HepG2 (cell line): ENCODE measurements at regions not wholly inside any gene's neighbourhood (a gene's known extent, or its start where the extent isn't known, plus 50 kb on each side); places are given as distances from the start of the nearest gene placed in this dataset.

Experiments used
- FOXP1 ChIP-seq, 2 experiments: fragments of 450-650 bp in 1 of 2; IDR thresholded peaks; 2 replicates each; pipeline ENCODE4 v1.6.1; 2017 to 2018; ENCODE audit warnings: antibody characterized with exemption in 1 of 2
- HNRNPL ChIP-seq: fragments of 200-400 bp; formaldehyde crosslinking; IDR thresholded peaks from 2 replicates; pipeline ENCODE4 v1.6.1; 2017; ENCODE audit warnings: mild to moderate bottlenecking, low read depth, low read length
- HOXA5 ChIP-seq: sonication (generic); formaldehyde crosslinking; IDR thresholded peaks from 2 replicates; pipeline ENCODE4 v1.4.0; 2020; ENCODE audit warnings: missing genetic modification reagents
- NR2F6 ChIP-seq, 2 experiments: IDR thresholded peaks; 2 replicates each; pipeline ENCODE4 v1.6.1; 2016; ENCODE audit warnings: antibody characterized with exemption in 1 of 2, mild to moderate bottlenecking in 1 of 2
- SRSF4 ChIP-seq: fragments of 200-400 bp; formaldehyde crosslinking; IDR thresholded peaks from one replicate; pipeline ENCODE4 v1.6.1; 2018; ENCODE audit warnings: mild to moderate bottlenecking, low read depth, low read length, moderate library complexity; ENCODE audit not compliant: poor library complexity, severe bottlenecking
- TBX2 ChIP-seq: sonication (generic); formaldehyde crosslinking; IDR thresholded peaks from 2 replicates; pipeline ENCODE4 v1.5.0; 2020; ENCODE audit warnings: missing genetic modification reagents, mild to moderate bottlenecking, borderline replicate concordance
- TCF12 ChIP-seq, 2 experiments: fragments of 450-650 bp in 1 of 2; sonication (generic) in 1 of 2; formaldehyde crosslinking in 1 of 2; IDR thresholded peaks; 2 replicates each; pipeline versions ENCODE4 v1.6.1 to v1.8.0; 2017 to 2022; ENCODE audit warnings: antibody characterized with exemption in 1 of 2, mild to moderate bottlenecking in 1 of 2, missing genetic modification reagents in 1 of 2, moderate library complexity in 1 of 2
- TEAD3 ChIP-seq: optimal IDR thresholded peaks from 2 replicates; pipeline ENCODE3; 2016; ENCODE audit warnings: borderline replicate concordance
- ZFP90 ChIP-seq: sonication (generic); formaldehyde crosslinking; IDR thresholded peaks from 2 replicates; pipeline ENCODE4 v1.8.0; 2022; ENCODE audit warnings: missing genetic modification reagents, mild to moderate bottlenecking, inconsistent platforms, borderline replicate concordance
- ZNF121 ChIP-seq: sonication (generic); formaldehyde crosslinking; IDR thresholded peaks from 2 replicates; pipeline ENCODE4 v1.5.0; 2020; ENCODE audit warnings: mild to moderate bottlenecking, missing genetic modification reagents
- ZNF430 ChIP-seq: sonication (generic); formaldehyde crosslinking; IDR thresholded peaks from 2 replicates; pipeline ENCODE4 v1.9.0; 2021; ENCODE audit warnings: mild to moderate bottlenecking, missing genetic modification reagents
- ZNF44 ChIP-seq: sonication (generic); formaldehyde crosslinking; IDR thresholded peaks from 2 replicates; pipeline ENCODE4 v1.5.1; 2020; ENCODE audit warnings: mild to moderate bottlenecking, missing genetic modification reagents
- ZNF788 ChIP-seq: sonication (generic); formaldehyde crosslinking; IDR thresholded peaks from 2 replicates; pipeline ENCODE4 v1.5.0; 2020; ENCODE audit warnings: mild to moderate bottlenecking, missing genetic modification reagents, borderline replicate concordance
- TF ChIP-seq, protein P1 (sequence below): sonication (generic); formaldehyde crosslinking; IDR thresholded peaks from 2 replicates; pipeline ENCODE4 v1.4.0; 2020; ENCODE audit warnings: mild to moderate bottlenecking, missing genetic modification reagents
- TF ChIP-seq, protein P2 (sequence below): sonication (generic); formaldehyde crosslinking; IDR thresholded peaks from 2 replicates; pipeline ENCODE4 v1.8.1; 2023; ENCODE audit warnings: mild to moderate bottlenecking, missing genetic modification reagents, borderline replicate concordance
- TF ChIP-seq, protein P3 (sequence below): sonication (generic); formaldehyde crosslinking; IDR thresholded peaks from 2 replicates; pipeline ENCODE4 v1.8.1; 2022; ENCODE audit warnings: mild to moderate bottlenecking, missing genetic modification reagents
- TF ChIP-seq, protein P4 (sequence below): IDR thresholded peaks from 2 replicates; pipeline ENCODE4 v1.6.1; 2016; ENCODE audit warnings: mild to moderate bottlenecking, missing biosample characterization, missing genetic modification reagents
- TF ChIP-seq, protein P5 (sequence below): sonication (generic); formaldehyde crosslinking; IDR thresholded peaks from 2 replicates; pipeline ENCODE4 v1.9.0; 2022; ENCODE audit warnings: low read depth, missing genetic modification reagents

DNA sequence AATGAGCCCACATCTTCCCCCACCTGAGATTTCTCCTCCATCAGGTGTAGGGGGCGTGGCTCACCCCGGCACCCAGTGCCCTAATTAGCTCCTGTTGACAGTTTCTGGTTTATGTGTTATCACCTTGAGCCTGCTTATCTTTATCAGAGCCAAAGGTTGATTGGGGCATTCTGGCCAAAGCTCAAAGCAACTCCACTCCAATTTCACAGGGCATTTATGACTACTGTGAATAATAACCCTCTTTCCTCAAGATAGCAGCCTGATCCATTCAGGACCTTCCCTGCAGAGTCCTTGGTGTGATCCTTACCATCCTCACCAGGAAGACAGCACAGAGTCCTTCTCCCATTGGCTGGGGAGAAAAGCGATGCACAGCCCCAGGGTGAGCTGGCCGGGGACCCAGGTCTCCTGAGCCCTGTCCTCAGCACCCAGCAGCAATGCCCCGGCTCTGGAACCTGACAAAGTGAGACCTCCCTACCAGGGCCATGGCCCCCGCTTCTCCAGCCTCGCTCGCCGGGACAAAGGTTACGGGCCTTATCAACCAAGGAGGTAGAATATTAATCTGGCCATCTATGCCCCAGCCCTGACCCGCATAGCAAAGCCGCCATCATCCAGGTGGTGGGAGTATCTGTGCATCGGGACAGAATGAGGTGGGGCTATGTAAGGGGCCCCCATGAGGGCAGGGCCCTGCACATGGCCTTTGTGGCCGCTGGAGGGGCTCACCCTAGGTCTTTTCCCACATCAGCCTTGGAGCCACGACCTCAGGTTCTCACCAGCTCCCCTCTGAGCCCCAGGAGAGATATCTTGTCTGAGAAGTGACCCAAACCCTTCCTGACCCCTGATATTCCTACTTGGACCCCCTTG is 64.5 kb downstream of the ZFP36L2 start (continued):
- TF ChIP-seq TCF12 (IDR thresholded peaks at IDR 0.05), result no peak
- TF ChIP-seq TCF12 (CRISPR knock-in tag; IDR thresholded peaks at IDR 0.05), result 0 out of 2 replicates have a peak, but pooled peaks have one; percentile 53
- 0 out of 2 replicates have a peak, but pooled peaks have one; percentile 27 for TF ChIP-seq HNRNPL
- no peak for TF ChIP-seq ZNF788 (CRISPR knock-in tag)
- TF ChIP-seq, protein P1, sequence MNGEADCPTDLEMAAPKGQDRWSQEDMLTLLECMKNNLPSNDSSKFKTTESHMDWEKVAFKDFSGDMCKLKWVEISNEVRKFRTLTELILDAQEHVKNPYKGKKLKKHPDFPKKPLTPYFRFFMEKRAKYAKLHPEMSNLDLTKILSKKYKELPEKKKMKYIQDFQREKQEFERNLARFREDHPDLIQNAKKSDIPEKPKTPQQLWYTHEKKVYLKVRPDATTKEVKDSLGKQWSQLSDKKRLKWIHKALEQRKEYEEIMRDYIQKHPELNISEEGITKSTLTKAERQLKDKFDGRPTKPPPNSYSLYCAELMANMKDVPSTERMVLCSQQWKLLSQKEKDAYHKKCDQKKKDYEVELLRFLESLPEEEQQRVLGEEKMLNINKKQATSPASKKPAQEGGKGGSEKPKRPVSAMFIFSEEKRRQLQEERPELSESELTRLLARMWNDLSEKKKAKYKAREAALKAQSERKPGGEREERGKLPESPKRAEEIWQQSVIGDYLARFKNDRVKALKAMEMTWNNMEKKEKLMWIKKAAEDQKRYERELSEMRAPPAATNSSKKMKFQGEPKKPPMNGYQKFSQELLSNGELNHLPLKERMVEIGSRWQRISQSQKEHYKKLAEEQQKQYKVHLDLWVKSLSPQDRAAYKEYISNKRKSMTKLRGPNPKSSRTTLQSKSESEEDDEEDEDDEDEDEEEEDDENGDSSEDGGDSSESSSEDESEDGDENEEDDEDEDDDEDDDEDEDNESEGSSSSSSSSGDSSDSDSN (CRISPR knock-in tag), result peak; percentile 11; the same call in 1 of the 2 replicates
- TF ChIP-seq, protein P2, sequence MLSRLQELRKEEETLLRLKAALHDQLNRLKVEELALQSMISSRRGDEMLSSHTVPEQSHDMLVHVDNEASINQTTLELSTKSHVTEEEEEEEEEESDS (CRISPR knock-in tag), result no peak
- peak; percentile 7 for TF ChIP-seq TEAD3 (CRISPR knock-in tag)
- 0 out of 2 replicates have a peak, but pooled peaks have one; percentile 17 for TF ChIP-seq ZNF430 (CRISPR knock-in tag)
- TF ChIP-seq, protein P3, sequence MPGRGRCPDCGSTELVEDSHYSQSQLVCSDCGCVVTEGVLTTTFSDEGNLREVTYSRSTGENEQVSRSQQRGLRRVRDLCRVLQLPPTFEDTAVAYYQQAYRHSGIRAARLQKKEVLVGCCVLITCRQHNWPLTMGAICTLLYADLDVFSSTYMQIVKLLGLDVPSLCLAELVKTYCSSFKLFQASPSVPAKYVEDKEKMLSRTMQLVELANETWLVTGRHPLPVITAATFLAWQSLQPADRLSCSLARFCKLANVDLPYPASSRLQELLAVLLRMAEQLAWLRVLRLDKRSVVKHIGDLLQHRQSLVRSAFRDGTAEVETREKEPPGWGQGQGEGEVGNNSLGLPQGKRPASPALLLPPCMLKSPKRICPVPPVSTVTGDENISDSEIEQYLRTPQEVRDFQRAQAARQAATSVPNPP (CRISPR knock-in tag), result peak; percentile 23; the same call in 1 of the 2 replicates
- 0 out of 2 replicates have a peak, but pooled peaks have one; percentile 45 for TF ChIP-seq ZNF121 (CRISPR knock-in tag)
- peak; percentile 52; the same call in 1 of the 2 replicates for TF ChIP-seq NR2F6 (IDR thresholded peaks at IDR 0.05)
- 0 out of 2 replicates have a peak, but pooled peaks have one; percentile 10 for TF ChIP-seq NR2F6 (CRISPR knock-in tag; IDR thresholded peaks at IDR 0.05)
- TF ChIP-seq ZNF44 (CRISPR knock-in tag), result 0 out of 2 replicates have a peak, but pooled peaks have one; percentile 27
- no peak for TF ChIP-seq HOXA5 (CRISPR knock-in tag)
- TF ChIP-seq, protein P4, sequence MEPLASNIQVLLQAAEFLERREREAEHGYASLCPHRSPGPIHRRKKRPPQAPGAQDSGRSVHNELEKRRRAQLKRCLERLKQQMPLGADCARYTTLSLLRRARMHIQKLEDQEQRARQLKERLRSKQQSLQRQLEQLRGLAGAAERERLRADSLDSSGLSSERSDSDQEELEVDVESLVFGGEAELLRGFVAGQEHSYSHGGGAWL (CRISPR knock-in tag), result no peak
- no peak for TF ChIP-seq SRSF4
- TF ChIP-seq TBX2 (CRISPR knock-in tag), result peak; percentile 93
- TF ChIP-seq, protein P5, sequence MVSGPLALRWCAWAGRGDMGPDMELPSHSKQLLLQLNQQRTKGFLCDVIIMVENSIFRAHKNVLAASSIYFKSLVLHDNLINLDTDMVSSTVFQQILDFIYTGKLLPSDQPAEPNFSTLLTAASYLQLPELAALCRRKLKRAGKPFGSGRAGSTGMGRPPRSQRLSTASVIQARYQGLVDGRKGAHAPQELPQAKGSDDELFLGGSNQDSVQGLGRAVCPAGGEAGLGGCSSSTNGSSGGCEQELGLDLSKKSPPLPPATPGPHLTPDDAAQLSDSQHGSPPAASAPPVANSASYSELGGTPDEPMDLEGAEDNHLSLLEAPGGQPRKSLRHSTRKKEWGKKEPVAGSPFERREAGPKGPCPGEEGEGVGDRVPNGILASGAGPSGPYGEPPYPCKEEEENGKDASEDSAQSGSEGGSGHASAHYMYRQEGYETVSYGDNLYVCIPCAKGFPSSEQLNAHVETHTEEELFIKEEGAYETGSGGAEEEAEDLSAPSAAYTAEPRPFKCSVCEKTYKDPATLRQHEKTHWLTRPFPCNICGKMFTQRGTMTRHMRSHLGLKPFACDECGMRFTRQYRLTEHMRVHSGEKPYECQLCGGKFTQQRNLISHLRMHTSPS (CRISPR knock-in tag), result 0 out of 2 replicates have a peak, but pooled peaks have one; percentile 13
- TF ChIP-seq ZFP90 (CRISPR knock-in tag), result 0 out of 2 replicates have a peak, but pooled peaks have one; percentile 14
- TF ChIP-seq FOXP1 (IDR thresholded peaks at IDR 0.05), result no peak
- TF ChIP-seq FOXP1 (CRISPR knock-in tag; IDR thresholded peaks at IDR 0.05), result peak; percentile 42; the same call in 1 of the 2 replicates
